HEK293 (cell line): ENCODE measurements at regions not wholly inside any gene's neighbourhood (a gene's known extent, or its start where the extent isn't known, plus 50 kb on each side); places are given as distances from the start of the nearest gene placed in this dataset.

Source experiments
- CTCF ChIA-PET: fragments of 350-600 bp; formaldehyde crosslinking; extraction: SDS; loops from one replicate; lab custom pipeline; 2021; ENCODE audit warnings: antibody characterized with exemption; lab: Yijun Ruan, JAX
- POLR2A ChIA-PET: fragments of 300-600 bp; formaldehyde crosslinking; extraction: SDS; loops from one replicate; lab custom pipeline; 2020; ENCODE audit warnings: antibody characterized with exemption, inconsistent platforms; lab: Yijun Ruan, JAX
- H3K27ac ChIP-seq: fragments of 200-500 bp; sonication (Bioruptor generic); 2 replicates; pipeline ENCODE4 v1.5.1; 2014; ENCODE audit warnings: low read depth, low read length, control low read depth, inconsistent platforms; ENCODE audit errors: extremely low read depth
- H3K36me3 ChIP-seq, 2 experiments: fragments of 200-500 bp in 1 of 2; sonication (Bioruptor generic) in 1 of 2; 1 replicate in 1 of 2; 2 replicates in 1 of 2; pipeline ENCODE4 v1.5.1; 2014 to 2017; ENCODE audit warnings: inconsistent platforms in 2 of 2, low read length in 2 of 2; ENCODE audit not compliant: control insufficient read depth in 2 of 2, insufficient read depth in 1 of 2
- H3K4me1 ChIP-seq: fragments of 200-500 bp; sonication (Bioruptor generic); 2 replicates; pipeline ENCODE4 v1.5.1; 2014; ENCODE audit warnings: mild to moderate bottlenecking, low read length, inconsistent platforms; ENCODE audit not compliant: control insufficient read depth, insufficient read depth
- H3K4me3 ChIP-seq: 2 replicates; pipeline ENCODE4 v1.5.1; 2011; ENCODE audit warnings: low read depth, mild to moderate bottlenecking, control low read depth, low read length, moderate library complexity
- H3K9me3 ChIP-seq: fragments of 200-500 bp; sonication (Bioruptor generic); 2 replicates; pipeline ENCODE4 v1.5.1; 2014; ENCODE audit warnings: low read depth, low read length, inconsistent platforms; ENCODE audit not compliant: control insufficient read depth, insufficient read depth
- CTCF ChIP-seq: fragments of 450-650 bp; formaldehyde crosslinking; IDR thresholded peaks from 2 replicates; pipeline ENCODE4 v1.5.1; 2016; ENCODE audit warnings: missing biosample characterization, missing genetic modification characterization
- GLIS2 ChIP-seq: fragments of 450-650 bp; formaldehyde crosslinking; IDR thresholded peaks from 2 replicates; pipeline ENCODE4 v1.5.1; 2016; ENCODE audit warnings: missing biosample characterization, missing genetic modification characterization
- IKZF3 ChIP-seq: fragments of 450-650 bp; IDR thresholded peaks from 2 replicates; pipeline ENCODE4 v1.5.0; 2018; ENCODE audit warnings: missing biosample characterization, mild to moderate bottlenecking, missing genetic modification characterization, moderate library complexity
- KLF7 ChIP-seq: fragments of 450-650 bp; formaldehyde crosslinking; IDR thresholded peaks from 2 replicates; pipeline ENCODE4 v1.5.1; 2016; ENCODE audit warnings: missing biosample characterization, missing genetic modification characterization, borderline replicate concordance
- KLF8 ChIP-seq: fragments of 450-650 bp; formaldehyde crosslinking; IDR thresholded peaks from 2 replicates; pipeline ENCODE4 v1.5.1; 2016; ENCODE audit warnings: missing biosample characterization, missing genetic modification characterization
- TCF7L2 ChIP-seq: IDR thresholded peaks from 2 replicates; pipeline ENCODE4 v1.6.1; 2011; ENCODE audit warnings: low read depth, mild to moderate bottlenecking, inconsistent platforms, low read length, moderate library complexity, borderline replicate concordance
- ZBTB10 ChIP-seq: fragments of 450-650 bp; formaldehyde crosslinking; IDR thresholded peaks from 2 replicates; pipeline ENCODE4 v1.5.1; 2016; ENCODE audit warnings: missing biosample characterization, missing genetic modification characterization
- ZBTB20 ChIP-seq: fragments of 450-650 bp; formaldehyde crosslinking; IDR thresholded peaks from 2 replicates; pipeline ENCODE4 v1.5.1; 2016; ENCODE audit warnings: missing biosample characterization, missing genetic modification characterization
- ZBTB48 ChIP-seq: fragments of 450-650 bp; formaldehyde crosslinking; IDR thresholded peaks from 2 replicates; pipeline ENCODE4 v1.5.1; 2016; ENCODE audit warnings: missing biosample characterization, missing genetic modification characterization
- ZEB2 ChIP-seq: fragments of 450-650 bp; formaldehyde crosslinking; IDR thresholded peaks from 2 replicates; pipeline ENCODE4 v1.5.1; 2016; ENCODE audit warnings: missing biosample characterization, missing genetic modification characterization
- ZFP3 ChIP-seq: fragments of 450-650 bp; formaldehyde crosslinking; IDR thresholded peaks from 2 replicates; pipeline ENCODE4 v1.5.1; 2016; ENCODE audit warnings: low read depth, missing biosample characterization, missing genetic modification characterization
- ZFP37 ChIP-seq: fragments of 450-650 bp; formaldehyde crosslinking; IDR thresholded peaks from 2 replicates; pipeline ENCODE4 v1.5.1; 2016; ENCODE audit warnings: missing biosample characterization, missing genetic modification characterization
- ZFP41 ChIP-seq: fragments of 450-650 bp; formaldehyde crosslinking; IDR thresholded peaks from 2 replicates; pipeline ENCODE4 v1.5.1; 2016; ENCODE audit warnings: missing biosample characterization, missing genetic modification characterization, borderline replicate concordance
- ZNF10 ChIP-seq: fragments of 450-650 bp; formaldehyde crosslinking; IDR thresholded peaks from 2 replicates; pipeline ENCODE4 v1.5.1; 2017; ENCODE audit warnings: missing biosample characterization, missing genetic modification characterization
- ZNF221 ChIP-seq: fragments of 450-650 bp; formaldehyde crosslinking; IDR thresholded peaks from 2 replicates; pipeline ENCODE4 v1.5.1; 2017; ENCODE audit warnings: missing biosample characterization, missing genetic modification characterization, borderline replicate concordance
- ZNF280C ChIP-seq: fragments of 450-650 bp; formaldehyde crosslinking; IDR thresholded peaks from 2 replicates; pipeline ENCODE4 v1.5.1; 2016; ENCODE audit warnings: missing biosample characterization, missing genetic modification characterization
- ZNF366 ChIP-seq: fragments of 450-650 bp; formaldehyde crosslinking; conservative IDR thresholded peaks from 2 replicates; pipeline ENCODE4 v1.5.1; 2016; ENCODE audit warnings: missing biosample characterization, missing genetic modification characterization
- ZNF391 ChIP-seq: fragments of 450-650 bp; formaldehyde crosslinking; IDR thresholded peaks from 2 replicates; pipeline ENCODE4 v1.5.1; 2016; ENCODE audit warnings: low read depth, missing biosample characterization, missing genetic modification characterization, borderline replicate concordance
- ZNF398 ChIP-seq: fragments of 450-650 bp; formaldehyde crosslinking; IDR thresholded peaks from 2 replicates; pipeline ENCODE4 v1.5.1; 2017; ENCODE audit warnings: missing biosample characterization, missing genetic modification characterization
- ZNF561 ChIP-seq: fragments of 450-650 bp; IDR thresholded peaks from 2 replicates; pipeline ENCODE4 v1.5.1; 2018; ENCODE audit warnings: missing biosample characterization, missing genetic modification characterization, borderline replicate concordance
- ZNF571 ChIP-seq: fragments of 450-650 bp; formaldehyde crosslinking; IDR thresholded peaks from 2 replicates; pipeline ENCODE4 v1.5.0; 2017; ENCODE audit warnings: missing biosample characterization, missing genetic modification characterization

GRCh38 chr2:153558247-153558646 lies 79.7 kb upstream of the RPRM start:
- Histone ChIP-seq H3K27ac (no peak overlapping the region), H3K4me3 (no peak overlapping the region), H3K4me1 (no peaks in the 10 kb centered on the region), H3K36me3 (no peaks in the 10 kb centered on the region), H3K9me3 (no peaks in the 10 kb centered on the region)
- TF ChIP-seq TCF7L2 (no peak), ZNF10 (tag by site-specific recombination) (no peak), ZNF561 (no peak)
- CTCF ChIA-PET, result no interaction called here
- POLR2A ChIA-PET, result no interaction called here

- no peak for TF ChIP-seq ZFP41 (tag by site-specific recombination)
- TF ChIP-seq ZBTB20 (tag by site-specific recombination), result no peak
- TF ChIP-seq ZNF571, result no peak
- no peak for TF ChIP-seq GLIS2 (tag by site-specific recombination)
- TF ChIP-seq ZBTB10 (tag by site-specific recombination), result no peak
- TF ChIP-seq KLF7, result no peak
- TF ChIP-seq ZNF280C (tag by site-specific recombination), result no peak
- no peak for TF ChIP-seq ZNF391 (tag by site-specific recombination)
- no peak for TF ChIP-seq CTCF (tag by site-specific recombination)
- TF ChIP-seq ZBTB48 (tag by site-specific recombination), result no peak
- TF ChIP-seq ZFP37 (tag by site-specific recombination), result no peak
- H3K36me3 ChIP-seq, result no peaks in the 10 kb centered on the region
- H3K4me1 ChIP-seq, result no peaks in the 10 kb centered on the region
- POLR2A ChIA-PET, result no interaction called here
- H3K9me3 ChIP-seq, result no peaks in the 10 kb centered on the region
- H3K27ac ChIP-seq, result no peak overlapping the region
- CTCF ChIA-PET, result no interaction called here
- no peak overlapping the region for H3K4me3 ChIP-seq
These were observed 88.8 kb upstream of the RPRM start for GRCh38 chr2:153567367-153567766.

GRCh38 chr2:153568105-153568504 lies 89.5 kb upstream of the RPRM start:
- no peaks in the 10 kb centered on the region for H3K36me3 ChIP-seq
- H3K9me3 ChIP-seq, result no peaks in the 10 kb centered on the region
- POLR2A ChIA-PET, result no interaction called here
- no peak overlapping the region for H3K4me3 ChIP-seq
- TF ChIP-seq KLF8 (no peak), ZFP37 (tag by site-specific recombination) (no peak), ZNF221 (tag by site-specific recombination) (no peak), ZNF366 (tag by site-specific recombination) (no peak), ZNF398 (tag by site-specific recombination) (no peak), ZEB2 (tag by site-specific recombination) (no peak), ZFP3 (tag by site-specific recombination) (no peak), IKZF3 (no peak)
- H3K4me1 ChIP-seq, result no peaks in the 10 kb centered on the region
- CTCF ChIA-PET, result interaction anchor here (0.6 kb wide), 1 partner anchor 422 kb away, joined by 4 read pairs; no protein-coding TSS in a partner anchor
- H3K27ac ChIP-seq, result no peak overlapping the region
